ENCODE measurements at regions not wholly inside any gene's neighbourhood (a gene's known extent, or its start where the extent isn't known, plus 50 kb on each side); places are given as distances from the start of the nearest gene placed in this dataset.

DNA sequence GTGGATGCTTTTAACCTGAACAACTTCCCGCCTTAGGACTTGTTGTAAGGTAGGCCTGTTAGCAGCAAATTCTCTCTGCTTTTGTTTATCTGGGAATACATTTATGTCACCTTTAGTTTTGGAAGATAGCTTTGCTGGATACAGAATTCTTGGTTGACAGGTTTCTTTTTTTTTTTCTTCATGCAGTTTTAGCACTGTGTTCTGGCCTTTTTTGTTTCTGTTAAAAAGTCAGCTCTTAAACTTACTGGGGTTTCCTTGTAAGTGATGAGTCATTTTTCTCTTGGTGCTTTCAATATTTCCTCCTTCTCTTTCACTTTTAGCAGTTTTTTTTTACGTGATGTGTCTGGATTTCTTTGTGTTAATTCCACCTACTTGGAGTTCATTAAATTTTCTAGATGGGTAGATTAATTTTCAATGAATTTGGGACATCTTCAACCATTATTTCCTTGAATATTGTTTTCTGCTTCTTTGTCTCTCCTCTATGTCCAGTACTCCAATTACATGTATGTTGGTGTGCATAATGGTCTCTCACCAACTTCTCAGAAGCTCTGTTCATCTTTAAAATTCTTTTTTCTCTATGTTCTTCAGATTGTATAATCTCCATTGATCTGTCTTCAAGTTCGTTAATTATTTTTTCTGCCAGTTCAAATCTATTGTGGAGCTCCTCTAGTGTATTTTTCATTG is 188.2 kb upstream of the ZNF536 start:
- H2BK20ac ChIP-seq (ENCODE audit: low read length) = no peak overlapping the region
- no peak overlapping the region for H3K27ac ChIP-seq (ENCODE audit: low read depth, low read length)
- H3K79me2 ChIP-seq (ENCODE audit: control insufficient read depth in 1 of 2, insufficient read depth in 2 of 2, low read length in 2 of 2) = no peaks in the 10 kb centered on the region
- H3K23me2 ChIP-seq (ENCODE audit: low read depth, low read length) = no peaks in the 10 kb centered on the region
- no peaks in the 10 kb centered on the region for H3K4me1 ChIP-seq (replicated peaks in 1 of 4; ENCODE audit: control insufficient read depth in 3 of 4, insufficient read depth in 4 of 4, low read length in 3 of 4)
- H4K5ac ChIP-seq (ENCODE audit: insufficient read length, low read depth, low read length) = no peak overlapping the region
- ChIA-PET POLR2A (ENCODE audit: partially characterized antibody) (no interaction called here), CTCF (ENCODE audit: partially characterized antibody) (interaction anchor here (0.7 kb wide), 1 partner anchor 61 kb away, joined by 4 read pairs; no protein-coding TSS in a partner anchor)
- no peaks in the 10 kb centered on the region for H3K27me3 ChIP-seq (replicated peaks in 1 of 4; ENCODE audit: control insufficient read depth in 3 of 4, extremely low read depth in 1 of 4, insufficient read depth in 3 of 4, low read length in 3 of 4)
- H3K4me2 ChIP-seq (ENCODE audit: insufficient read depth in 1 of 2, low read depth in 2 of 2, low read length in 2 of 2) = no peak overlapping the region
- H3K36me3 ChIP-seq (ENCODE audit: control insufficient read depth in 2 of 4, insufficient read depth in 4 of 4, low read length in 3 of 4) = no peaks in the 10 kb centered on the region
- H2BK120ac ChIP-seq (replicated peaks; ENCODE audit: low read depth, low read length) = no peak overlapping the region
- H3K79me1 ChIP-seq (ENCODE audit: low read depth, low read length) = no peaks in the 10 kb centered on the region
- no peak overlapping the region for H3K9ac ChIP-seq (replicated peaks in 1 of 4; ENCODE audit: extremely low read depth in 1 of 4, low read depth in 3 of 4, low read length in 3 of 4)
- H4K8ac ChIP-seq (ENCODE audit: extremely low read depth, insufficient read depth, low read length) = no peak overlapping the region
- H3K18ac ChIP-seq (ENCODE audit: extremely low read depth, low read length) = no peak overlapping the region
- FAIRE-seq (no peak), DNase-seq (ENCODE audit: low read depth in 1 of 2, low spot score in 2 of 2) (no peak)
- H3K14ac ChIP-seq (ENCODE audit: insufficient read length) = no peak overlapping the region
- H3K56ac ChIP-seq (replicated peaks; ENCODE audit: insufficient read length, low read depth, low read length) = no peak overlapping the region
- H4K20me1 ChIP-seq (replicated peaks in 1 of 2; ENCODE audit: control insufficient read depth in 1 of 2, insufficient read depth in 2 of 2, low read length in 2 of 2) = no peaks in the 10 kb centered on the region
- H3K9me3 ChIP-seq (ENCODE audit: insufficient read depth in 2 of 2, low read depth in 1 of 2, low read length in 1 of 2) = peaks cover 9 to 13% of the 10 kb centered on the region in 2 experiments
- H4K91ac ChIP-seq (replicated peaks; ENCODE audit: insufficient read length, low read length) = no peak overlapping the region
- no peak overlapping the region for H2BK15ac ChIP-seq (ENCODE audit: low read length)
- H2AFZ ChIP-seq (ENCODE audit: low read length) = no peak overlapping the region
- H2BK5ac ChIP-seq (ENCODE audit: low read depth, low read length) = no peak overlapping the region
- no peak overlapping the region for H2BK12ac ChIP-seq (ENCODE audit: low read depth, low read length)
- H3K23ac ChIP-seq (ENCODE audit: insufficient read length) = no peak overlapping the region
- 93% methylated on average over 3 of the region's 3 CpGs; no CpG with 5 or more reads in 1 of the 2 experiments for WGBS, 2 experiments (ENCODE audit: extremely low coverage in 1 of 2, insufficient coverage in 1 of 2, insufficient read length in 1 of 2, insufficient replicate concordance in 2 of 2, low coverage in 1 of 2, low lambda C conversion rate in 2 of 2, missing lambda C conversion rate in 1 of 2)
- H3K4me3 ChIP-seq (ENCODE audit: extremely low read depth in 1 of 4, insufficient read depth in 2 of 4, low read depth in 3 of 4, low read length in 4 of 4) = no peak overlapping the region
- no peak overlapping the region for H3K4ac ChIP-seq (replicated peaks; ENCODE audit: insufficient read length, low read depth, low read length)
- H2AK5ac ChIP-seq (ENCODE audit: low read depth, low read length) = no peak overlapping the region
- no peak for TF ChIP-seq ZNF274 (IDR thresholded peaks at IDR 0.05; ENCODE audit: borderline replicate concordance, extremely low read depth, low read length)
- no peak for TF ChIP-seq NANOG (IDR thresholded peaks at IDR 0.05; ENCODE audit: insufficient read depth, low read depth, low read length, poor library complexity, severe bottlenecking)
- no peak for TF ChIP-seq EZH2 (IDR thresholded peaks at IDR 0.05; ENCODE audit: low read depth, low read length, severe bottlenecking)
- no peak for TF ChIP-seq SUZ12 (IDR thresholded peaks at IDR 0.05; ENCODE audit: low read length)
- no peak for TF ChIP-seq RAD21 (IDR thresholded peaks at IDR 0.05 in 1 of 2, conservative IDR thresholded peaks at IDR 0.05 in 1 of 2; ENCODE audit: low read depth in 2 of 2, low read length in 2 of 2)
- no peak for TF ChIP-seq EP300 (IDR thresholded peaks at IDR 0.05; ENCODE audit: borderline replicate concordance in 1 of 2, low read depth in 2 of 2, low read length in 2 of 2)
- no peak for TF ChIP-seq CBX5 (IDR thresholded peaks at IDR 0.05; ENCODE audit: low read depth, low read length)
- no peak for TF ChIP-seq EGR1 (IDR thresholded peaks at IDR 0.05; ENCODE audit: borderline replicate concordance, low read depth, low read length)
- no peak for TF ChIP-seq HDAC6 (IDR thresholded peaks at IDR 0.05; ENCODE audit: low read depth, low read length)
- no peak for TF ChIP-seq BRCA1 (IDR thresholded peaks at IDR 0.05; ENCODE audit: low read depth, low read length)
- TF ChIP-seq POLR2A (IDR thresholded peaks at IDR 0.05; ENCODE audit: control extremely low read depth in 1 of 2, low read depth in 2 of 2, low read length in 2 of 2) = no peak
- TF ChIP-seq, protein P1, sequence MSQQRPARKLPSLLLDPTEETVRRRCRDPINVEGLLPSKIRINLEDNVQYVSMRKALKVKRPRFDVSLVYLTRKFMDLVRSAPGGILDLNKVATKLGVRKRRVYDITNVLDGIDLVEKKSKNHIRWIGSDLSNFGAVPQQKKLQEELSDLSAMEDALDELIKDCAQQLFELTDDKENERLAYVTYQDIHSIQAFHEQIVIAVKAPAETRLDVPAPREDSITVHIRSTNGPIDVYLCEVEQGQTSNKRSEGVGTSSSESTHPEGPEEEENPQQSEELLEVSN (IDR thresholded peaks at IDR 0.05) = no peak
- no peak for TF ChIP-seq RXRA (IDR thresholded peaks at IDR 0.05; ENCODE audit: insufficient read depth, low read depth, low read length)

Data from H1 (cell line).